Endothelial cell of umbilical vein (primary cell): ENCODE measurements at regions not wholly inside any gene's neighbourhood (a gene's known extent, or its start where the extent isn't known, plus 50 kb on each side); places are given as distances from the start of the nearest gene placed in this dataset.

Experiments used
- CTCF ChIP-seq, 2 donors: IDR thresholded peaks; 1 replicate in 1 of 2; 2 replicates in 1 of 2; pipeline ENCODE4 v1.5.1; 2011; ENCODE audit warnings: low read length in 2 of 2, mild to moderate bottlenecking in 2 of 2, moderate library complexity in 2 of 2, control low read depth in 1 of 2, inconsistent platforms in 1 of 2, low read depth in 1 of 2; ENCODE audit not compliant: insufficient read depth in 1 of 2; ENCODE audit errors: extremely low read depth in 1 of 2
- EZH2 ChIP-seq: IDR thresholded peaks from 2 replicates; pipeline ENCODE4 v1.6.1; 2012; ENCODE audit warnings: borderline replicate concordance, low read depth, mild to moderate bottlenecking, moderate library complexity, low read length, inconsistent platforms; ENCODE audit not compliant: severe bottlenecking
- JUN ChIP-seq: IDR thresholded peaks from 2 replicates; pipeline ENCODE4 v1.6.1; 2011; ENCODE audit warnings: borderline replicate concordance, low read depth; ENCODE audit not compliant: insufficient read length, insufficient read depth
- POLR2A ChIP-seq: IDR thresholded peaks from 2 replicates; pipeline ENCODE4 v1.6.1; 2012; ENCODE audit warnings: low read depth, mild to moderate bottlenecking, control low read depth, low read length
- POLR2AphosphoS5 ChIP-seq: IDR thresholded peaks from 2 replicates; pipeline ENCODE4 v1.6.1; 2012; ENCODE audit warnings: low read depth, mild to moderate bottlenecking, control low read depth, low read length, moderate library complexity; ENCODE audit not compliant: insufficient read depth

GRCh38 chr1:9453375-9453774 is 85.9 kb upstream of the SLC25A33 start:
- TF ChIP-seq POLR2A (no peak), CTCF (IDR thresholded peaks at IDR 0.05; ENCODE audit: extremely low read depth in 1 of 2, insufficient read depth in 1 of 2, low read depth in 1 of 2, low read length in 2 of 2) (no peak), JUN (no peak), EZH2 (no peak), POLR2AphosphoS5 (no peak)
